Esophagus squamous epithelium (tissue), 5 donors: ENCODE measurements at regions not wholly inside any gene's neighbourhood (a gene's known extent, or its start where the extent isn't known, plus 50 kb on each side); places are given as distances from the start of the nearest gene placed in this dataset.

Experiments used
- DNase-seq: peaks from one replicate; lab custom pipeline; 2025; lab: John Stamatoyannopoulos, UW
- H3K27ac ChIP-seq, 4 donors: fragments of 200-600 bp; sonication (generic); one replicate each; pipeline ENCODE4 v1.5.1; 2016 to 2019; ENCODE audit warnings: mild to moderate bottlenecking in 1 of 4
- H3K27me3 ChIP-seq, 4 donors: fragments of 200-600 bp; sonication (generic); 1 replicate in 3 of 4; 2 replicates in 1 of 4; pipeline versions ENCODE4 v1.5.1 to v1.6.0; 2017 to 2021; ENCODE audit warnings: antibody characterized with exemption in 1 of 4
- H3K36me3 ChIP-seq, 3 donors: fragments of 200-600 bp; sonication (generic); one replicate each; pipeline ENCODE4 v1.5.1; 2016 to 2019
- H3K4me1 ChIP-seq, 3 donors: fragments of 200-600 bp; sonication (generic); one replicate each; pipeline ENCODE4 v1.5.1; 2017 to 2019
- H3K4me3 ChIP-seq, 4 donors: fragments of 200-600 bp; sonication (generic); 1 replicate in 3 of 4; 2 replicates in 1 of 4; pipeline ENCODE4 v1.5.1; 2016 to 2019; ENCODE audit warnings: mild to moderate bottlenecking in 2 of 4, moderate library complexity in 1 of 4
- H3K9me3 ChIP-seq, 3 donors: fragments of 200-600 bp; sonication (generic); one replicate each; pipeline ENCODE4 v1.5.1; 2016 to 2019
- CTCF ChIP-seq, 6 experiments: fragments of 450-650 bp in 4 of 6; fragments of 200-600 bp in 2 of 6; sonication (generic) in 2 of 6; IDR thresholded peaks; one replicate each; pipeline ENCODE4 v1.5.1; 2016 to 2019; ENCODE audit warnings: antibody characterized with exemption in 6 of 6, mild to moderate bottlenecking in 4 of 6, moderate library complexity in 4 of 6
- POLR2A ChIP-seq, 4 donors: fragments of 450-650 bp; IDR thresholded peaks; one replicate each; pipeline ENCODE4 v1.6.1; 2017; ENCODE audit warnings: antibody characterized with exemption in 4 of 4, mild to moderate bottlenecking in 4 of 4, moderate library complexity in 3 of 4
- WGBS, 2 donors: methylation state at CpG; one replicate each; pipeline ENCODE4 v1.1.5; 2018; 5-methylcytosine and 5-hydroxymethylcytosine counted together
- intact Hi-C: fragments of 100-400 bp; cut with DNase I; formaldehyde crosslinking; loops from one replicate; pipeline ENCODE4 v1.15.0; 2022
- donor health status: DM: yes; HTN: yes; CAD: no.

- intact Hi-C loops, result no loop called here
Measured at GRCh38 chr3:20325563-20325962, 139.6 kb upstream of the SGO1 start.

GRCh38 chr3:20324664-20325478, 138.9 kb upstream of the SGO1 start:
- Histone ChIP-seq H3K9me3 (no peaks in the 10 kb centered on the region), H3K27me3 (no peaks in the 10 kb centered on the region), H3K36me3 (no peaks in the 10 kb centered on the region), H3K4me3 (no peak overlapping the region), H3K27ac (no peak overlapping the region), H3K4me1 (no peaks in the 10 kb centered on the region)
- WGBS, 2 donors, result 35 to 38% methylated on average over 1 of the region's 1 CpG
- DNase-seq, result no peak
- intact Hi-C loops, result no loop called here
- no peak for TF ChIP-seq POLR2A (IDR thresholded peaks at IDR 0.05)
- TF ChIP-seq CTCF (IDR thresholded peaks at IDR 0.05), result no peak

More at GRCh38 chr3:20325563-20325962, 139.6 kb upstream of the SGO1 start:
- no peak for DNase-seq
- Histone ChIP-seq H3K9me3 (no peaks in the 10 kb centered on the region), H3K27ac (no peak overlapping the region), H3K4me3 (no peak overlapping the region), H3K27me3 (no peaks in the 10 kb centered on the region), H3K36me3 (no peaks in the 10 kb centered on the region), H3K4me1 (no peaks in the 10 kb centered on the region)
- WGBS, 2 donors, result 82 to 94% methylated on average over 1 of the region's 1 CpG
- TF ChIP-seq POLR2A (IDR thresholded peaks at IDR 0.05), result no peak
- no peak for TF ChIP-seq CTCF (IDR thresholded peaks at IDR 0.05)

GRCh38 chr3:20323307-20323927, 137.4 kb upstream of the SGO1 start:
- Histone ChIP-seq H3K4me3 (no peak overlapping the region), H3K9me3 (no peaks in the 10 kb centered on the region), H3K4me1 (no peaks in the 10 kb centered on the region), H3K36me3 (no peaks in the 10 kb centered on the region), H3K27me3 (no peaks in the 10 kb centered on the region), H3K27ac (no peak overlapping the region)
- 67 to 83% methylated on average over 8 of the region's 8 CpGs for WGBS, 2 donors
- no peak for DNase-seq
- TF ChIP-seq CTCF (IDR thresholded peaks at IDR 0.05) (no peak), POLR2A (IDR thresholded peaks at IDR 0.05) (no peak)
- intact Hi-C loops, result no loop called here

GRCh38 chr3:20322085-20322484, 136.1 kb upstream of the SGO1 start:
- Histone ChIP-seq H3K27ac (no peak overlapping the region), H3K36me3 (no peaks in the 10 kb centered on the region), H3K4me1 (no peaks in the 10 kb centered on the region), H3K27me3 (no peaks in the 10 kb centered on the region), H3K9me3 (no peaks in the 10 kb centered on the region), H3K4me3 (no peak overlapping the region)
- no peak for TF ChIP-seq POLR2A (IDR thresholded peaks at IDR 0.05)
- TF ChIP-seq CTCF (IDR thresholded peaks at IDR 0.05), result no peak
- 76 to 89% methylated on average over 1 of the region's 1 CpG for WGBS, 2 donors
- no peak for DNase-seq
- intact Hi-C loops, result no loop called here

- DNase-seq, result no peak
- Histone ChIP-seq H3K9me3 (no peaks in the 10 kb centered on the region), H3K27ac (no peak overlapping the region), H3K4me1 (no peaks in the 10 kb centered on the region), H3K36me3 (no peaks in the 10 kb centered on the region), H3K27me3 (no peaks in the 10 kb centered on the region), H3K4me3 (no peak overlapping the region)
- 86 to 94% methylated on average over 4 to 8 of the region's 8 CpGs for WGBS, 2 donors
- intact Hi-C loops, result no loop called here
- TF ChIP-seq CTCF (IDR thresholded peaks at IDR 0.05) (no peak), POLR2A (IDR thresholded peaks at IDR 0.05) (no peak)
Measured at GRCh38 chr3:20321391-20322047, 135.5 kb upstream of the SGO1 start.
